NOMO-1 treated with dmso at 0.1 percent for 144 hours (cell line): ENCODE measurements at regions not wholly inside any gene's neighbourhood (a gene's known extent, or its start where the extent isn't known, plus 50 kb on each side); places are given as distances from the start of the nearest gene placed in this dataset.

ENCODE experiments used
- DNase-seq: peaks from one replicate; lab custom pipeline; 2025; ENCODE audit not compliant: unreplicated experiment; lab: John Stamatoyannopoulos, UW

- DNase-seq: no peak
These were observed 634.8 kb upstream of the UBE2E2 start for GRCh38 chr3:22568285-22568684.

DNA sequence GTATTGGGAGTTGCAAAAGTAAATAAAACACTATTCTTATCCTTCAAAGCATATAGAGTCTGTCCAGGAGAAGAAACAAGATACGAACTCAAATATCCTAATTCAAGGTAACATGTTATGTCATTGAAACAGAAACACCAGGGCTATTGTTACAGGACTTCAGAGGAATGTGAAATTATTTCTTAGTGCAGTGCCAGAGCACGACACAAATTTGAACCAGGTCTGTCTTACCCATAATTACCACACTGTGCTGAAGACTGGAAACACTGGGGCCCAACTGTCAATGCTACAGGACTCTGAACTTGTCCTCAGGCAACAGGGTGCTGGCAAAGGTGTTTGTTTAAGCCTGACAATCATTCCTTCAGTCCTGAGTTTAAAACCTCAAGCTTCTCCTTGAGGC, 633.6 kb upstream of the UBE2E2 start:
- no peak for DNase-seq

DNA sequence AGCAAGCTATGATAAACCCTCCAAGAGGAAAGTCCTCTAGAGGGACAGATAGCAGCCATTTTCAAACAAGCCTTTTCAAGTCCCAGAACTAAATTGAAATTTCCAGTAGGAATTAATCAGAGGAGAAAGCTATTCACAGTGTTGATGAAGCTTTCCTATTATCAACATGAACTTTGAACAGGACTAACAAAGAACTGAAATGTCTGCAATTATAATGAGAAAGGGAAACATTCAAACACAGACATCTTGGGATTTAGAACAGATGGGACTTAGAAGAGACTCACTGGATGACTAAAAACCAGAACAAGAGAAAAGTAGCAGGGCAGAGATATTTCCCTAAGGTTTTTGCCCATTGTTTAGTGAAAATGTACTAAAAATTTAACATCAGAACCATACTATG, 622.1 kb upstream of the UBE2E2 start:
- no peak for DNase-seq

GRCh38 chr3:22582266-22582665, 620.9 kb upstream of the UBE2E2 start:
- no peak for DNase-seq

DNA sequence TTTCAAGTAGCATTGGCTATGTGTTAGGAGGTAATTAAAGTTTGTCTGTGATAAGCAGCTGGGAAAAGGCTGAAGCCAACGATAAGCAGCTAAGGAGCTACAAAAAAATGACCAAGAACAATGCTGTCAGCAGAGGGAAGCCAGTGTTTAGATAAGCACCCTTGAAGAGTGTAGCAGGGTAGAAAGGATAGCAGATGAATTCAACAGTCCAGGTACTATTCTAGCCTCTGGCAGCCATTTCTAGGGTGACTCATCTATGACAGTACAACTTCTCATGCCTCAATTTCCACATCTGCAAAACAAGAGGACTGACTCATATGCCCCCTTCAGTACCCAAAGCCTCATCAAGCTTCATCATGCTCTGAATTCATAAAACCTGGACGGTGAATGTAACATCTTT, 617.6 kb upstream of the UBE2E2 start:
- DNase-seq: no peak

DNA sequence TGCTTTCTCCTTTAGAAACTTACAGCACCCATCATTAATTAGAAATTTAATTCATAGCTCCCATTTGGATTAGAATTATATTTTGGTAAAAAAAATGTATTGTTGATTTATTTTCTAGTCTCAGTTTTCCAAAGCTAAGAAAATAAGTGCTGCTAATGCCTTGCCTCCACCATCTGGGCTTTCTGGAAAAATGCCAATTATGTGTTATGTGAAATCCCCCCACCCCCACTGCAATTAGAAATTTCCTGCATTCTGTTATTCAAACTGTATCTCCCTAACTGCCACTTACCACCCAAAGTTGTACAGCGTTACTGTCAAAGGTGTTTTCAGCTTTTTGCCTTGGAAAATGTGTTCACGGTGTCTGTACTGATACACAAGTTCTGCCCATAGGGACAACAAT, 617.2 kb upstream of the UBE2E2 start:
- DNase-seq: no peak

DNA sequence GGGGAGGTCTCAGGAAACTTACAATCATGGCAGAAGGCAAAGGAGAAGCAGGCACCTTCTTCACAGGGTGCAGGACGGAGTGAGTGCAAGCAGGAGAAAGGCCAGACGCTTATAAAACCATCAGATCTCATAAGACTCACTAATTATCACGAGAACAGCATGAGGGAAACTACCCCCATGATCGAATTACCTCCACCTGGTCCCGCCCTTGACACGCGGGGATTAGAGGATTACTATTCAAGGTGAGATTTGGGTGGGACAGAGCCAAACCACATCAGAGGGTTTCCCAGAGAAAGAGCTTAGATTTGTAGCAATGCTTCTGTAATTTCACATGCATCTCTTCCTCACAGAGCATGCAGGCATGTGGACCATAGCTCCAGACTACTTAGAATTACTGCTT, 615.7 kb upstream of the UBE2E2 start:
- no peak for DNase-seq

GRCh38 chr3:22593638-22594037, 609.5 kb upstream of the UBE2E2 start:
- DNase-seq: no peak

GRCh38 chr3:22594990-22595389, 608.1 kb upstream of the UBE2E2 start:
- DNase-seq: no peak

- DNase-seq: no peak
These were observed 596.7 kb upstream of the UBE2E2 start for GRCh38 chr3:22606461-22606860.

- DNase-seq: no peak
These were observed 596.2 kb upstream of the UBE2E2 start for GRCh38 chr3:22606938-22607337.

DNA sequence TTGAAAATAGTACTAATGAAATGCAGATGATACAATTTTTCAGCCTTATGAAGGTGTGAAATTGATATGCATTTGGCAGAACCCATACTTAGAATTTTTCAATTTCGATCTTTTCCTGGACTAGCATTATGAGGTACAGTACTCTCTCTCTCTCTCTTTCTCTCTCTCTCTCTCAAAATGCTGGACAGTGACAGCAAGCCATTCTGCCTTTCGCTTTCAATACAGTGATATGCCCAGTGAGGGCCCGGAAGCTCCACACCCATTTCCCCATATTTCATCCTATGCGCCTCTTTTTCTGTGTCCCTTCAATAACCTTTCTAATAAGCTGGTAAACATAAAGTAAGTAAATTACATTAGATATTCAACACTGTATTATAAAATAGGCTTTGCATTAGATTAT, 595.0 kb upstream of the UBE2E2 start:
- DNase-seq: no peak

DNA sequence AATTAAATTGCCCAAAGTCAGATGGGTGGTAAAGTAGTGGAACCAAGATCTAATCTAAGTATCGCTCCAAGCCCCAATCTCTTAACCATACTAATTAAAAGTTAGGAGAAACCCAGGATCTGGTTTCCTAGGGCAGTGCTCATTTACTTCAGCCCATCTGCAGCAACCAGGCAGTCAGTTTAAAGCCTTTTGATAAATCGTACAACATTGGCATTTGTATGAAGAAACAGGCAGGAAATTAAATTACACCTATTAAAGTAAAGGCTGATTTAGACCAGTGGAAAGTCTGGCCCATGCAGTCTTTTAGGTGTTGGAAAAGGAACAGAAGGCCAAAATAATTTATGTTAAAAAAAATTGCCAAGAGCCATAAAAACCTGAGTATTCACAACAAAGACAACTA, 594.4 kb upstream of the UBE2E2 start:
- no peak for DNase-seq

DNA sequence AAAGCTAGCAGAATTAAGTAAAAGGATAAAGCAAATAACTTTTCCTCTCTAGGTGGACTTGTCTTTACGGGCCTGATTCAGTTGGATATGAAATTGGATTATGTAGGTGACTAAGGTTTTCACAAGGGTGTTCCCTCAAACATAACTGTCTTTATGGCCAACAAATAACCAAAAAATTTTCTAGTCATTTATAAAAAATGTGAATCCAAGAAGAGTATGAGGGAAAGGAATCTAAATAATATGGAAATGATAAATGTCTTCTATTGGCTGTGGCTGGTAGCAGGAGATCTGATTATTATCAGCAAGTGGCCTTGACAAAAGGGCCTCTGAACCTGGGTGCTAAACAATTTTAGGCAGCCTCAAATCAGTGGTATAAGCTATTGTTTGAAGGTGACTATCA, 594.0 kb upstream of the UBE2E2 start:
- DNase-seq: no peak

DNA sequence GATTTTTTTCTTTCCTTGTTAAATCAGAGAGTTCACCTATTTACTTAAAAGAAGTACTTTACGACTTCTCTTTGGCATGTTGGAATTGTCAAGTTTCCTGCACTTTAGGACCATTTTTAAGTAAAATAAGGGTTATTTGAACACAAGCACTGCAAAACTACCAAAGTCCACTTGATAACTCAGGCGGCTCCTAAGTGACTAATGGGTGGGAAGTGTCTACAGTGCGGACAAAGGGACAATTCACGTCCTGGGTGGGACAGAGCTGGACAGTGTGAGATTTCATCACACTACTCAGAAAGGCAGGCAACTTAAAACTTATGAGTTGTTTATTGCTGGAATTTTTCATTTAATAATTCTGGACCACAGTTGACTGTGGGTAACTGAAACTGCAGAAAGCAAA, 590.2 kb upstream of the UBE2E2 start:
- DNase-seq: no peak

DNA sequence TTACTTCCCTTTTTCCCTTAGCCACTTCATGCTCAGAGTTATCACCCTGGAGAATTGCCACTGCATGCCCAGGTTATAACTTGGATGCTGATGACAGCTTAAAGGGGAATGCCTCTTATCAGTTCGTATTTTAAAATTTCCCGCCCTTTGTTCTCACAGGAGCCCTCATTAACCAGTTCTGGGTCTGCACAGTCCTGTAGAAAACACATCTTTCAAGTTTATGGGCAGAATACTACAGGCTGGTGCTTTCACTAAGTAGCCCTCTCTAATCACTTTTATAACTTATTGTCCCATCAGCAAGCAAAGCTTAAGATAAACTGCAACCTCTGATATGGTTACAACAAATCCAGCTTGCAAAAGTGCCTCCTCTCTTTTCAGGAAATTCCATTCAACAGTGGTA, 587.3 kb upstream of the UBE2E2 start:
- DNase-seq: no peak

GRCh38 chr3:22617372-22617771, 585.8 kb upstream of the UBE2E2 start:
- DNase-seq: no peak

GRCh38 chr3:22620498-22620897, 582.6 kb upstream of the UBE2E2 start:
- DNase-seq: no peak

- no peak for DNase-seq
These were observed 581.8 kb upstream of the UBE2E2 start for GRCh38 chr3:22621205-22621809.

DNA sequence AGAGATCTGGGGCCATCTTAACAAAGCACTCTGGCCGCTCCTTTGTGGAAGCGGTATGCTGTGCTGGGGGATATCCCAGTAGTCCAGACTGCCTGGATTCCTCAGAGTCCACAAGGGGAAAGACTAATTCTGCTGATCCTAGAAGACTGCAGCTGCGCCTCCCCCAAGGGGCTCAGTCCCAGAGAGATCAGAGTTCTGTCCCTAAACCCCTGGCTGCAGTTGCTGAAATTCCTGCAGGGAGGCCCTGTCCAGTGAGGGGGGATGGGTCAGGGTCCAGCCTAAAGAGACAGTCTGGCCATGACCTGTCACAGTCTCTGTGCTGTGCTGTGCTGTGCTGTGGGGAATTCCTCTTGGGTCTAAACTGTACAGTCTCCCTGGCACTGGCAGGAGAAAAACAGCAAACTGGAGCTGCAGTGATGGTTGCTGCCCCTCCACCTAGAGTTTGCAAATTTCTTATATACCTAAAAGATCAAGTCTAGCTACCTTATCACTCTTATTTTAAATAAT, 575.1 kb upstream of the UBE2E2 start:
- DNase-seq: no peak

DNA sequence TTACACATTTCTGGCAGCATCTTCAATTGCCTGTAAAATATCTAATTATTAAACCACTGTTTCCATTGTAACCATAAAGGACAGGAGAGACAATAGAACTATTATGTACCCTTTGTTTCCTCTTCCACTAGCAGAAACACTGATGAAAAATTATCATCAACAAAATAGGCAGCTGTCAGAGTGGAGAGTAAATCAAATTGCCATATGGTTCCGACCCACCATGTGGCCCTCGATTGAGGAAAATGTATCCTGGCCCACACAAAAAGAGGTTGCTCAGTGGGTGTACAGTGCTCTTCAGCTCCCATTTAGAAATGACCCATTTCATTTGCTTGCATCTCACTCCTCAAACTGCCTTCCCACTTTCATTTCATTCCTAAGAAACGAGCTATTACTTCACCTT, 570.6 kb upstream of the UBE2E2 start:
- no peak for DNase-seq

DNA sequence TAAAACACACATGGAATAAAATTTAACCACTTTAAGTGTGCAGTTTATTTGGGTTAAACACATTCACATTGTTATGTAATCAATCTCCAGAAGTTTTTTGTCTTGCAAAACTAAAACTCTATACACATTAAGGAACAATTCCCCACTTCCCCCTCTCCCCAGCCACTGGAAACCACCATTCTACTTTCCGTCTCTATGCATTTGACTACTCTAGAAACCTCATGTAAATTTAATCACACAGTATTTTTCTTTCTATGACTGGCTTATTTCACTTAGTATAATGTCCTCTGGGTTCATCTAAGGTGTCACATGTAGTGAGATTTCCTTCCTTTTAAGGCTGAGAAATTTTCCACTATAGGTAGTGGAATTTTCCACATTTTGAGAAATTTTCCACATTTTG, 568.7 kb upstream of the UBE2E2 start:
- DNase-seq: no peak

- DNase-seq: no peak
These were observed 543.3 kb upstream of the UBE2E2 start for GRCh38 chr3:22659651-22660475.
